B cell (primary cell): ENCODE measurements at regions not wholly inside any gene's neighbourhood (a gene's known extent, or its start where the extent isn't known, plus 50 kb on each side); places are given as distances from the start of the nearest gene placed in this dataset.

Source experiments
- EZH2 ChIP-seq: IDR thresholded peaks from 2 replicates; pipeline ENCODE4 v1.6.1; 2012; ENCODE audit warnings: borderline replicate concordance, low read depth, mild to moderate bottlenecking, moderate library complexity, low read length; ENCODE audit not compliant: insufficient read depth, poor library complexity, severe bottlenecking
- TF ChIP-seq, protein P1 (sequence below): fragments of 200-600 bp; IDR thresholded peaks from one replicate; pipeline ENCODE4 v1.8.0; 2022; ENCODE audit warnings: antibody characterized with exemption, mild to moderate bottlenecking

DNA sequence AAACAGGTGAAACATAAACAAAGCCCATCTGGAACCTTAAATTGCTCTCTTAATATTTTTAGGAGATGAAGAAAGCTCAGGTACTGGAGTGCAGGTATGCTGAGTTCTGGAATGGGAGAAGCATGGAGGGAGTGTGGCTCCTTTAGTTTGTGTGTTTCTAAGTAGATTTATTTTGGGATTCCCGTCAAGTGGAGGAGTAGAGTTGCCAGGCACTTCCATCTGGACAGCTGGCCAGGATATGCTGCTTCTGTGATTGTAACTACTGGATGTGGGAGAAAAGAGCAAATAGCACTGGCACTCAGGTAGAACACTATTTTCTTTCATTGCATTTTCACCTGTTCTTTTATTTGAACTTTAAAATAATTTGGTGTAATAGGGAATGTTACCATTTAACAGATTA is 182.3 kb upstream of the MAST4 start:
- TF ChIP-seq EZH2 = no peak
- TF ChIP-seq, protein P1, sequence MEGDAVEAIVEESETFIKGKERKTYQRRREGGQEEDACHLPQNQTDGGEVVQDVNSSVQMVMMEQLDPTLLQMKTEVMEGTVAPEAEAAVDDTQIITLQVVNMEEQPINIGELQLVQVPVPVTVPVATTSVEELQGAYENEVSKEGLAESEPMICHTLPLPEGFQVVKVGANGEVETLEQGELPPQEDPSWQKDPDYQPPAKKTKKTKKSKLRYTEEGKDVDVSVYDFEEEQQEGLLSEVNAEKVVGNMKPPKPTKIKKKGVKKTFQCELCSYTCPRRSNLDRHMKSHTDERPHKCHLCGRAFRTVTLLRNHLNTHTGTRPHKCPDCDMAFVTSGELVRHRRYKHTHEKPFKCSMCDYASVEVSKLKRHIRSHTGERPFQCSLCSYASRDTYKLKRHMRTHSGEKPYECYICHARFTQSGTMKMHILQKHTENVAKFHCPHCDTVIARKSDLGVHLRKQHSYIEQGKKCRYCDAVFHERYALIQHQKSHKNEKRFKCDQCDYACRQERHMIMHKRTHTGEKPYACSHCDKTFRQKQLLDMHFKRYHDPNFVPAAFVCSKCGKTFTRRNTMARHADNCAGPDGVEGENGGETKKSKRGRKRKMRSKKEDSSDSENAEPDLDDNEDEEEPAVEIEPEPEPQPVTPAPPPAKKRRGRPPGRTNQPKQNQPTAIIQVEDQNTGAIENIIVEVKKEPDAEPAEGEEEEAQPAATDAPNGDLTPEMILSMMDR = no peak
